Renal cortex interstitium (tissue), 11 donors: ENCODE measurements at regions not wholly inside any gene's neighbourhood (a gene's known extent, or its start where the extent isn't known, plus 50 kb on each side); places are given as distances from the start of the nearest gene placed in this dataset.
A peak's percentile ranks its signal among the peaks of the same experiment; 100 is the strongest.

Experiments
- DNase-seq, 11 donors: peaks; one replicate each; pipeline ENCODE4 v3.0.0-alpha.2; 2013; ENCODE audit warnings: low read depth in 9 of 11, low spot score in 4 of 11; ENCODE audit errors: extremely low read depth in 1 of 11

GRCh38 chr7:131100357-131101054 lies 227.2 kb upstream of the MKLN1 start:
- no peak for DNase-seq

GRCh38 chr7:131103997-131104396 lies 223.7 kb upstream of the MKLN1 start:
- no peak for DNase-seq

- DNase-seq, result no peak
These were observed 222.9 kb upstream of the MKLN1 start for GRCh38 chr7:131104596-131105293.

- DNase-seq, result peak in 1 of 11 donors; percentile 2
These were observed 222.3 kb upstream of the MKLN1 start for GRCh38 chr7:131105294-131105798.

GRCh38 chr7:131105799-131106680 lies 221.6 kb upstream of the MKLN1 start:
- peak in 5 of 11 donors; percentile 26 to 41 (median 38) for DNase-seq

- DNase-seq, result peak in 2 of 11 donors; percentile 11 to 12
These were observed 220.9 kb upstream of the MKLN1 start for GRCh38 chr7:131106681-131107336.

GRCh38 chr7:131107337-131108211 lies 220.1 kb upstream of the MKLN1 start:
- peak in 5 of 11 donors; percentile 19 to 52 (median 29) for DNase-seq

- DNase-seq, result peak in 1 of 11 donors; percentile 3
These were observed 219.3 kb upstream of the MKLN1 start for GRCh38 chr7:131108212-131108940.

- no peak for DNase-seq
These were observed 218.5 kb upstream of the MKLN1 start for GRCh38 chr7:131109011-131109758.

GRCh38 chr7:131109759-131110296 lies 217.8 kb upstream of the MKLN1 start:
- peak in 5 of 11 donors; percentile 11 to 68 (median 57) for DNase-seq

GRCh38 chr7:131110297-131111080 lies 217.2 kb upstream of the MKLN1 start:
- no peak for DNase-seq

GRCh38 chr7:131111081-131111576 lies 216.5 kb upstream of the MKLN1 start:
- DNase-seq, result peak in 1 of 11 donors; percentile 11

GRCh38 chr7:131111792-131112191 lies 215.9 kb upstream of the MKLN1 start:
- DNase-seq, result no peak

- no peak for DNase-seq
These were observed 215.2 kb upstream of the MKLN1 start for GRCh38 chr7:131112431-131112830.

GRCh38 chr7:131115340-131115739 lies 212.3 kb upstream of the MKLN1 start:
- no peak for DNase-seq
